ENCODE measurements at regions not wholly inside any gene's neighbourhood (a gene's known extent, or its start where the extent isn't known, plus 50 kb on each side); places are given as distances from the start of the nearest gene placed in this dataset.

GRCh38 chr2:2730301-2730833 lies 399.3 kb upstream of the MYT1L start:
- H3K27me3 ChIP-seq (ENCODE audit: control insufficient read depth, insufficient read depth, low read length, poor library complexity, severe bottlenecking) = no peaks in the 10 kb centered on the region
- Mint-ChIP-seq H3K27ac (no peak overlapping the region), H3K27me3 (ENCODE audit: insufficient read depth) (peaks cover 2% of the 10 kb centered on the region), H3K36me3 (ENCODE audit: low read depth) (no peaks in the 10 kb centered on the region), H3K9me3 (no peaks in the 10 kb centered on the region), H3K4me3 (no peak overlapping the region), H3K4me1 (peaks cover 6% of the 10 kb centered on the region)
- no peak overlapping the region for H3K9ac ChIP-seq (ENCODE audit: extremely low read depth, low read length, poor library complexity, severe bottlenecking)
- WGBS, 2 experiments (ENCODE audit: insufficient coverage in 1 of 2, insufficient read length in 1 of 2) = 93 to 94% methylated on average over 16 to 18 of the region's 18 CpGs
- H3K9me3 ChIP-seq (ENCODE audit: control insufficient read depth, low read length) = no peaks in the 10 kb centered on the region
- H3K4me3 ChIP-seq (ENCODE audit: low read length) = no peak overlapping the region
- no peak for TF ChIP-seq CTCF (conservative IDR thresholded peaks at IDR 0.05)
- H3K36me3 ChIP-seq (ENCODE audit: control insufficient read depth, insufficient read depth, low read length) = no peaks in the 10 kb centered on the region
- no peak for DNase-seq
- no peak overlapping the region for H3K27ac ChIP-seq (ENCODE audit: low read depth, low read length)
- H3K4me1 ChIP-seq (ENCODE audit: control insufficient read depth, insufficient read depth, low read length) = no peaks in the 10 kb centered on the region

- no peak overlapping the region for H3K27ac ChIP-seq (ENCODE audit: low read depth, low read length)
- no peaks in the 10 kb centered on the region for H3K27me3 ChIP-seq (ENCODE audit: control insufficient read depth, insufficient read depth, low read length, poor library complexity, severe bottlenecking)
- DNase-seq = no peak
- TF ChIP-seq CTCF (conservative IDR thresholded peaks at IDR 0.05) = no peak
- Mint-ChIP-seq H3K27ac (no peak overlapping the region), H3K4me3 (no peak overlapping the region), H3K27me3 (ENCODE audit: insufficient read depth) (no peaks in the 10 kb centered on the region), H3K4me1 (peaks cover 6% of the 10 kb centered on the region), H3K36me3 (ENCODE audit: low read depth) (no peaks in the 10 kb centered on the region), H3K9me3 (no peaks in the 10 kb centered on the region)
- WGBS, 2 experiments (ENCODE audit: insufficient coverage in 1 of 2, insufficient read length in 1 of 2) = 82 to 89% methylated on average over 7 to 9 of the region's 9 CpGs
- no peaks in the 10 kb centered on the region for H3K36me3 ChIP-seq (ENCODE audit: control insufficient read depth, insufficient read depth, low read length)
- H3K9ac ChIP-seq (ENCODE audit: extremely low read depth, low read length, poor library complexity, severe bottlenecking) = no peak overlapping the region
- no peaks in the 10 kb centered on the region for H3K9me3 ChIP-seq (ENCODE audit: control insufficient read depth, low read length)
- no peaks in the 10 kb centered on the region for H3K4me1 ChIP-seq (ENCODE audit: control insufficient read depth, insufficient read depth, low read length)
- H3K4me3 ChIP-seq (ENCODE audit: low read length) = no peak overlapping the region
Observed at GRCh38 chr2:2729246-2729645, 398.2 kb upstream of the MYT1L start.

DNA sequence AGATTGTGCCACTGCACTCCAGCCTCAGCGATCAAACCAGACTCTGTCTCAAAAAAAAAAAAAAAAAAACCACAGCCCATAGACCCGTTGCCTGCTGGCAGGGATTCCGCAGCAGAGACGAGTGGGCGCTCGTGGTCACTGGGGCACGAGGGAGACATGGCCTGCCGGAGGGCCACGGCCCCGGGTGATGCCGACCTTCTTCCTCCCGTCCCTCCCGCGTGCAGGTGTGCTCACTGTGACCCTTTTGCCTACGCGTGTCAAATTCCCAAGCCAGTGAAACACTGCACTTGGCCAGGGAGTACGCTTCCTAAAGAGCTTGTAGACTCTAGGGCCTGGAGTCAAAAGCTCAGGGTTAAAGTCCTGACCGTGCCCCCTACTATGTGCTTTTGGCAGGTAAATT lies 397.6 kb upstream of the MYT1L start:
- Mint-ChIP-seq H3K27me3 (ENCODE audit: insufficient read depth) (no peaks in the 10 kb centered on the region), H3K27ac (no peak overlapping the region), H3K4me1 (peaks cover 6% of the 10 kb centered on the region), H3K36me3 (ENCODE audit: low read depth) (no peaks in the 10 kb centered on the region), H3K9me3 (no peaks in the 10 kb centered on the region), H3K4me3 (no peak overlapping the region)
- Histone ChIP-seq H3K4me1 (ENCODE audit: control insufficient read depth, insufficient read depth, low read length) (no peaks in the 10 kb centered on the region), H3K9me3 (ENCODE audit: control insufficient read depth, low read length) (no peaks in the 10 kb centered on the region), H3K36me3 (ENCODE audit: control insufficient read depth, insufficient read depth, low read length) (no peaks in the 10 kb centered on the region), H3K4me3 (ENCODE audit: low read length) (no peak overlapping the region), H3K9ac (ENCODE audit: extremely low read depth, low read length, poor library complexity, severe bottlenecking) (no peak overlapping the region), H3K27me3 (ENCODE audit: control insufficient read depth, insufficient read depth, low read length, poor library complexity, severe bottlenecking) (no peaks in the 10 kb centered on the region), H3K27ac (ENCODE audit: low read depth, low read length) (no peak overlapping the region)
- 88 to 95% methylated on average over 14 to 18 of the region's 18 CpGs for WGBS, 2 experiments (ENCODE audit: insufficient coverage in 1 of 2, insufficient read length in 1 of 2)
- DNase-seq = no peak
- no peak for TF ChIP-seq CTCF (conservative IDR thresholded peaks at IDR 0.05)
